ENCODE measurements at regions not wholly inside any gene's neighbourhood (a gene's known extent, or its start where the extent isn't known, plus 50 kb on each side); places are given as distances from the start of the nearest gene placed in this dataset.

- no peak for DNase-seq
Observed at GRCh38 chr10:133035952-133036351, 51.8 kb upstream of the ADGRA1 start.

DNA sequence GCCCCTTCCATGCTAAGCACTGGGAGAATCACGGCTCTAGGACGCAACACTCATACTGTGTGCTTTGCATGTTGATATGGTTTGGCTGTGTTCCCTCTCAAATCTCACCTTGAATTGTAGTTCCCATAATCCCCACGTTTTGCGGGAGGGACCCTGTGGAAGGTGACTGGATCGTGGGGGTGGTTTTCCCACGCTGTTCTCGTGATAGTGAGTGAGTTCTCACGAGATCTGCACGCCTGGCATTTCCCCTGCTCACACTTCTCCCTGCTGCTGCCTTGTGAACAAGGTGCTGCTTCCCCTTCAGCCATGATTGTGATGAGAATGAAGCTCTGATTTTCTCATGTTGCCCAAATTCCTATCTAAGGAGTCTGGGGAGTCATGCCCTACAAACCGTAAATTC is 53.0 kb upstream of the ADGRA1 start:
- DNase-seq, result no peak

GRCh38 chr10:133034092-133034491 is 53.6 kb upstream of the ADGRA1 start:
- DNase-seq, result no peak

- no peak for DNase-seq
Observed at GRCh38 chr10:133033742-133034048, 54.0 kb upstream of the ADGRA1 start.

DNA sequence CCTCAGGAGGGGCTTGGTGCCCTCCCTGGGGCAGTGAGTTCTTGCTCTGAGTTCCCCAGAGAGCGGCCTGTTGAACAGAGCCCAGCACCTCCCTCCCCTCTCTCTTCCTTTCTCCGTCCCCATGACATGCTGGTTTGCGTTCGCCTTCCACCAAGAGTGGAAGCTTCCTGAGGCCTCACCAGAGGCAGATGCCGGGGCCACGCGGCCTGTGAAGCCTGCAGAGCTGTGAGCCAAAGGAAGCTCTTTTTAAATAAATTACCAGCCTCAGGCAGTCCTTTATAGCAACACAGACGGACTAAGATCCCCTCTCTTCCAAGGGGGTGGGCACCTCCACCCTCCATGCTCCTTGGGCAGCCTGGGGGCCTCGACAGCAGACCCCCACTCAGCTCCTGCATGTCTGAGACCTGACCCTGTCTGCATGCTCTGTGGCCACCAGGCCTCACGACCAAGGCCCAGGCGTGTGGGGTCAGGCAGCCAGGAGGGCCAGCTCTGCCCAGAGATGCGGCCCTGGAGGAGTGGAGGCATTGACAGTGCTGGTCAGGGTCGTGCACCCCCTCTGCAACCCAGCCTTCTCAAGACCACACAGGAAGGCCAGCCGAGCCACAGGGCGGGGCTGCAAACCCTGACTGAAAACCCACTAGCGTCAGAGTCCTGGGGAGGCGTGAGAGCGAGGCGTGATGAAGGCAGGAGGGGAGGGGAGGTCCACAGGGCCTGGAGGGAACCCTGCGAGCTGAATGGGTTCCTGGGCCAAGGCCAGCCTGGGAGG is 54.6 kb upstream of the ADGRA1 start:
- no peak for DNase-seq

DNA sequence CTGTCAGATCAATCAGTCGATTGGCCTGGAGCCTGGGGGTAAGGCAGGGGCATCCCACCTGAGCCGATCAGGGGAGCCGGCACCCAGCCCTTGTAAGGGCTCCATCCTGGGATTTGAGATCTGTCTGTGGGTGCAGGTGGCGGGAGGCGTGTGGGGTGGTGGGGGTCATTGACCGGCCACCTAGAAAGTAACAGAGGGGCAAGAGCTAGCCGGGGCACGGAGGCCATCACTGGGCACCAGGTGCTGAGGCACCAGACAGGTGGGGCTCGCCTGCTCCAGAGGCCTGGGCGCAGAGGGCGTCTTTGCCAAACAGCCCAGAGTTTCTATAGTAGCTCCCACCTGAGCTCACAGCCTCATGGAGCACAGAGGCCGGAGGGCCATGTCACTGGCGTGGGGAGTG is 55.5 kb upstream of the ADGRA1 start:
- DNase-seq, result no peak

DNA sequence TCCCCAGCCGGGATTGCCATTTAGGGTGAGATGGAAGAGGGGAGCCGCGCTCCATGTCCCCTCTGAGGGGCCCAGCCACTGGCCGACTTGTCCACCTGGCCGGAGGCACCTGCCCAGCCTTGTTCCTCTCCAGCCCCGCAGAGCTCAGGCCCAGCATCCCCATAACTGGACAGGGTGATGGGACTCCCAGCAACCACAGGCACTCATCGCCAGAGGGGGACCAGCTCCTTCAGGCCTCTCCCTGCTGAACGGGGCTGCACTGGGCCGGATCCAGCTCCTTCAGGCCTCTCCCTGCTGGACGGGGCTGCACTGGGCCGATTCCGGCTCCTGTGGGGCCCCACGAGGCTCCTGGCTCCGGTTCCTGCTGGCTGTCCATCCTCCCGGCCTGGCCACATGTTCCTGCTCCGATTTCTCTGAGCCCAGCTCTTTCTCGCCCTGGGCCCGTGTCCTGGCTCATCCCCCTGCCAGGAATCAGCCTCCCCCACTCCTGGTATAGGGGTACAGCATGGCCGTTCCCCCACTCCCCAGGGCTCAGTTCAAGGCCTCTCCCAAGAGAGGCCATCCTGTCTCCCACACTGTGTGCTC is 56.1 kb upstream of the ADGRA1 start:
- no peak for DNase-seq

GRCh38 chr10:133030781-133031180 is 56.9 kb upstream of the ADGRA1 start:
- peak in 1 of 2 experiments; percentile 28 for DNase-seq

DNA sequence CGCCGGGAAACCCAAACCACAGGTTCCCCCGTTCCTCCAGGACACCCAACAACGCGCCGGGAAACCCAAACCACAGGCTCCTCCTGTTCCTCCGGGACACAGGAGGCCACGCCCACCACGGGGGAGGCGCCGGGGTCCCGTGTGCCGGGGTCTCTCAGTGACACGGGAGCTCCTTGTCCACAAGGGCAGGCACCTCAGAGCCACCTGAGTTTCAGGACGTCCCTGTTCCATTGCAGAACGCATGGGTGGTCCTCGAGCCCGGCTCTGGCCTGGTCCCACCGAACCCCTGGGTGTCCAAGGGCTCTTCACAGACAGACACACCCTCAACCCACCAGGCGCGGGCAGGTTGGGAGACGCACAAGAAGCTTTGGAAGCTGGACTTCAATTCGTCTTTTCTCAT is 57.6 kb upstream of the ADGRA1 start:
- no peak for DNase-seq

DNA sequence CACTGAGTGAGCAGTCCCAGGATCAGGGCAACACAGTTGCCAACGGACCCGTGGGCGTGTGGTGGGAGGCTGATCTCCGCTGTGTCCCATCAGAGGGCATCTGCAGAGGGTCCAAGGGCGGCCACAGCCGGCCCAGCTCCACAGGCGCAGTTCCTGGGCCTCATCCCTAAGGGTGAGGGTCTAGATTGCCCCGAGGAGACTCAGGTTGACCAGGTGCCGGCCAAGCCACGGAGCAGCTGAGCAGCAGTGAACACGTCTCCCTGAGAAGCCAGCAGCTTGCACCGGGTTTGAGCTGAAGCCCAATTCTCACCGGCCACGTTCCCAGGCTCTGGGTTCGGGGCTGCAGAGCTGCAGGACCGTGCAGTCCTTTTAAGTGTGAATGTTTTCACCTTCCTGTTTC is 58.8 kb upstream of the ADGRA1 start:
- DNase-seq, result no peak

DNA sequence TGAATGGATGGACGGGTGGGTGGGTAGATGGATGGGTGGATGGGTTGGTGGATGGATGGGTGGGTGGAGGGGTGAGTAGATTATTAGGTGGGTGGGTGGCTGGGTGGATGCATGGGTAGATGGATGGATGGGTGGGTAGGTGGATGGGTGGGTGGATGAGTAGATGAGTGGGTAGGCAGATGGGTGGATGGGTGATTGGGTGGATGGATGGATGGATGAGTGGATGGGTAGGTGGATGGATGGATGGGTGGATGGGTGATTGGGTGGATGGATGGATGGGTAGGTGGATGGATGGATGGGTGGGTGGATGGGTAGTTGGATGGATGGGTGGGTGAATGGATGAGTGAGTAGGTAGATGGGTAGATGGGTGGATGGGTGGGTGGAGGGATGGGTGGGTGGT is 59.6 kb upstream of the ADGRA1 start:
- no peak for DNase-seq

GRCh38 chr10:133027482-133027881 is 60.2 kb upstream of the ADGRA1 start:
- no peak for DNase-seq

DNA sequence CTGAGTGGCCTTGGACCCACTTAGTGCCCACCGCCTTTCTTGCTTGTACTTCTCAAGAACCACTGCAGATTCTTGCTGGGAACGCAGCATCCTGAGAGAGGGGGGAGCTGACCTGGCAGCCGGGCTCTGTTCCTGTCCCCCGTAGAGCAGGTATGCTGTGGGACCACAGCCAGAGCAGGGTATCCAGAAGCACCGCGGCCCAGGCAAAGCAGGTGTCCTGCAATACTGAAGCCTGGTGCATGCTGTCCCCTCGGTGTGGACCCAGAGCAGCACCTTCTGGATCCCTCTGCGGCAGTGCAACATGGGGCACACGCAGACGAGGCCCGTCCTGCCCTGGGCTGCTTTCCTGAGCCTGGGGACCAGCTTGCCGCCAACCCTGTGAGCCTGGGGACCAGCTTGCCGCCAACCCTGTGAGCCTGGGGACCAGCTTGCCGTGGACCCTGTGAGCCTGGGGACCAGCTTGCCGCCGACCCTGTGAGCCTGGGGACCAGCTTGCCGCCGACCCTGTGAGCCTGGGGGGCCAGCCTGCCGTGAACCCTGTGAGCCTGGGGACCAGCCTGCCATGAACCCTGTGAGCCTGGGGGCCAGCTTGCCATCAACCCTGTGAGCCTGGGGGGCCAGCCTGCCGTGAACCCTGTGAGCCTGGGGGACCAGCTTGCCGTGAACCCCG is 60.9 kb upstream of the ADGRA1 start:
- DNase-seq, result no peak

GRCh38 chr10:133026171-133026570 is 61.6 kb upstream of the ADGRA1 start:
- DNase-seq, result no peak

DNA sequence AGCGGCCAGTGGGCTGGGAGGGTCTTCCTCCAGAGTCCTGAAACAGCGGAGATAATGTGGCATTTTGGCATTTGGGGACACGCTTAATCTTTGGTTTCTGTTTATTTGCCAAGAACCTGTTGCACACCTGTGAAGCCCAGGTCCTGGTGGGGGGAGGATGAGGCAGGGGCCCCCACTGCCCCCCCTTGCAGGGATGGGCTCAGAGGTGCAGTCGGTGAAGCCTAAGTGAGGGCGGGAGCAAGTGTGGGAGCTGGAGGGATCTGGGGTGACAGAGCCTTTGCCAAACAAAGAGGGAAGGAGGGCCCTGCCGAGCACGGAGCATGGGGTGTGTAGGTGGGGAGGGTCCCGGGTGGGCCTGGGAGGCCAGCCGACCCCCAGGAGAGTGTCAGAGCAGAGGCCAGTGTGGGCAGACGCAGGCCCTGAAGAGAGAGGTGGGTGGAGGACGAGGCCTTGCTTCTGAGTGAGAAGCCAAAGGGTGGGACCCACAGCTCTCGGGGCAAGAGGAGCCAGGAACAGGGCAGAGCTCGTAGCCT is 62.1 kb upstream of the ADGRA1 start:
- no peak for DNase-seq

DNA sequence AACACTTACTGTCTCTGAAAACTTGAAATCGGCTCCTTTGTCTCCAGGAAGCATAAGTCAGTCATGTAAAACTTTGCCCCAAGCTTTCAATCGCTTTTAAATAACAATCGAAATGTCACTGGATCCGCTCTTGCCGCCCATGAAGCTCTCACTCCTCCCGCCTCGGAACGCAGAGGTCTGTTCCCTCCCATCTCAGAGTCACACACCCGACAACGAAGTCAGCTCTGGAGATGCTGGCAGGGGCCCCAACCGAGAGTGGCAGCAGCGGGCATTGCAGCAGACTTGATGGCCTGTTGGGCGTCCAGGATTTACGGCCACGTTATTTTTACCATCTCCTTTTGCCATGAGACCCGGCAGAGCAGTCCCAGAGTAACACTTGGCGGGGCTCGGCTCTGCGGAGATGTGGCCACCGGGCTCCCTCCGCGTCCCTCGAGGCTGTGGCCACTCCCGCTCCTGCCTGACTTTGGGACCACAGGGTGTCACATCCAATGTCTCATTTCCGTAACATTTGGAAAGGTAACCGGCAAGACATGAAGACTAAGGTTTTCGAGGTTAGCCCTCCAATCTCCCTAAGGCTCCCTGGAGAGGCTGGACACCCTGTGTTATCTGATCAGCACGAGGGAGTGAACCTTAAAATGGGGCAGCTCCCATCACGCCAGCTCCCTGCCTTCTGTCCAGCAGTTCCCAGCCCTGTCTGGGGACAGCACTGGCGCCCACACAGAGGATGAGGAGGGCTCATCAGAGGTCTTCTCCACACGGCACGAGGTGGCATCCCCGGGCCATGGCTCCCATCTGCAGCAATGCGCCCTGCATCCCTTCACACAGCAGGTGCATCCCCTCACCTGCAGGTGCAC is 62.8 kb upstream of the ADGRA1 start:
- no peak for DNase-seq

- DNase-seq, result no peak
Observed at GRCh38 chr10:133023216-133023843, 64.4 kb upstream of the ADGRA1 start.

- no peak for DNase-seq
Observed at GRCh38 chr10:133022776-133023100, 65.0 kb upstream of the ADGRA1 start.

DNA sequence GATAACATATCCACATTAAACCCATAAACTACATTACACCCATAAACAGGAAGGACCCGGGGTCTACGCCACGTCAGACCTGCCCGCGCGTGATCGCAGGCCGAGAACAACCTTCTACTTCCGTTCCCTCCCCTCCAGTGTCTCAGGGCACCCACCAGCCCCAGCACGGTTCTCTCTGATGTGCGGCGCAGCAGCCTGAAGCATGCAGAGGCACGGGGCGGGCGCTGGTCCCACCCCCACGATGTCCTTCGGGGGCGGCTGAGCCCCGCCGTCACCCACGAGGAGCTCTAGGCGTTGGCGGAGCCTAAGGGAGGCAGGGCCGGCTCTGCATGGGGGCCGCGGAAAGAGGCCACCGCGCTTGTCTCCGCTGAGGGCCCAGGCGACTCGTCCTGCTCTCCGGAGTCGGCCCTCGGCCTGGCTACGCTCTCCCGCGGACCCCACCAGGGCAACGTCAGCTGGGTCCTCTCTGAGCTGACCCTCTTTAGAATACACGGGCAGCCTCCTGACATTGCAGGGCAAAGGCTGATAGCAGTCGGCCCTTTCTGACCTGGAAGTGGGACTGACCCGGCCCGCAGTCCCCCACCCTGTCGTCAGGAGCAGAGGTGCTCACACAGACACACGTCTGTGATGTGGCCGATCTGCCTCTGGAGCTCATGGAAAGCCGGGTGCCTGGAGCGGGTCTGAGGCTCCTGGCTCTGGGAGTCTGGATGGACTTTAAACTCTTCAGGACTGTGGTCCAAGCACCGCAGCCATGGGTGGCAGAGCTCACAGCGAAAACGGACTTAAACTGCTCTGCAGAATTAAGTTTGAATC is 65.6 kb upstream of the ADGRA1 start:
- no peak for DNase-seq

DNA sequence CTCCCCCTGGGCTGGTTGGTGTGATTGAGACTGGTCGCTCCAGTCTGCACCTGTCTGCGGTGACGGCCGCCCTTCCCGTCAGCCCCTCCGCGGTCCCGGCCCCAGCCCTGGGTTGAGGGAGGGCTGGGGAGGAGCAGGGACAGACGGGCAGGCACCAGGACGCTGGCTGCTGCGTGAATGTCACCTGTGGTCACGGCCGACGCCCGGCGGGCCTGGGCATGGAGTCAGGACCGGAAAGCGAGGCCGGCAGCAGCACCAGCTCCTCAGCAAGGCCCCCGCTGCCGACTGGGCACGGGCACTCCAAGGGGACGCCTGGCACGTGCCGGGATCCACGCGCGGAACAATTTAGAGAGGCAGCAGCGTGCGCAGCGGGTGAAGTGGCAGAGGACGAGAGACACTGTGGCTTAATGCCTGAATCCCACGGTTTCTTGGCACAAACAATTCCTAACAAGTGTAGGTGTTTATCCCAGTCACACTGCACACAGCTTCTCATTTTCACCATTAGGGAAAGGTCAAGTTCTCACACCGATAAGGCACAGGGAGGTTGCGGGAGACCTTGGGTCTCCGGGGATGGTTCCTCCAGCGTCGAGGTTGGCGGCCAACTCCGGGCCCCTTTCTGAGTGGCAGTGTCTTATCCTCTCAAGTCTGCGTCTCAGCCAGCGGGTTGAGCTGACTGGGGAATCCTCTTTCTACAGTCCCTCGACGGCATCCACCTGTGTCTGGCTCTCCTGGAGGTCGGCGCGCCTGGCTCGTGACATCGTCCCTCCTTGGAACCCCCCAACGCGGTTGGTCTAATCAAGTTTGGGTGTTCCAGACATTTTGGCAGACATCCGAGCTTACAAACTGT is 66.4 kb upstream of the ADGRA1 start:
- no peak for DNase-seq

DNA sequence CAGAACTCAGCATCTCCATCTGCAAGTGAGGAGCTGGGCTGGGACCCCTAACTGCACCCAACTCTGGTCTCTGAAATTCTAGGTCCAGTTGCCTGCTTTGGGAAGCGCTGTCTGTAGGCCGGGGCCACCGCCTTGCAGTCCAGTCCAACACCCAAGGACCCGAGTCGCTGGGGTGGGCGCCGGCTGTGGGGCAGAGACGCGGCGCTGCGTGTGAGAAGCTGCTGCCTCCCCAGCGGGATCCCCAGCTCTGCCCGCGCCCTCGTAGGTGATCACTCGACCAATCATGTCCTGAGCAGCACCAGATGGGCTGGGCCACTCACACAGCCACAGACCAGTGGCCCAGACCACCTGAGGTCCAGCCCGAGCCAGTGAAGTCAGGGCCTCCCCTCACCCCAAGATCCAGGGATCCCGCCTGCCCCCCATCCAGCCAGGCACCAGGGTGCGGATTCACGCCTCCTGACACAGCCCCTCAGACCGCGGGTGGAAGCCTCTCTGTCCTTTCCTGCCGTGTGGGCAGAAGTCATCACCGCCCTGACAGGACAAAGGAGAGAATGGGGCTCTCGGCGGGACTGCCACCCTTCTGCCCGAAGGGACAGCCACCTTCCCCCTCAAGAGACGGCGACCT is 67.4 kb upstream of the ADGRA1 start:
- no peak for DNase-seq
